ENCODE measurements at regions not wholly inside any gene's neighbourhood (a gene's known extent, or its start where the extent isn't known, plus 50 kb on each side); places are given as distances from the start of the nearest gene placed in this dataset.

- ATAC-seq, result no peak
These were observed 51.8 kb upstream of the IPO5 start for GRCh38 chr13:97901716-97902115.

More at GRCh38 chr13:97901716-97902115, 51.8 kb upstream of the IPO5 start:
- no peak for DNase-seq (ENCODE audit: low spot score)
